Activated CD8-positive, alpha-beta memory T cell treated with anti-CD3 and anti-CD28 coated beads for 24 hours (primary cell): ENCODE measurements at regions not wholly inside any gene's neighbourhood (a gene's known extent, or its start where the extent isn't known, plus 50 kb on each side); places are given as distances from the start of the nearest gene placed in this dataset.

Experiments
- DNase-seq: peaks from one replicate; pipeline ENCODE4 v3.0.0-alpha.2; 2020

- peak; percentile 42 for DNase-seq
These were observed 245.1 kb upstream of the TLE3 start for GRCh38 chr15:70342554-70343548.

DNA sequence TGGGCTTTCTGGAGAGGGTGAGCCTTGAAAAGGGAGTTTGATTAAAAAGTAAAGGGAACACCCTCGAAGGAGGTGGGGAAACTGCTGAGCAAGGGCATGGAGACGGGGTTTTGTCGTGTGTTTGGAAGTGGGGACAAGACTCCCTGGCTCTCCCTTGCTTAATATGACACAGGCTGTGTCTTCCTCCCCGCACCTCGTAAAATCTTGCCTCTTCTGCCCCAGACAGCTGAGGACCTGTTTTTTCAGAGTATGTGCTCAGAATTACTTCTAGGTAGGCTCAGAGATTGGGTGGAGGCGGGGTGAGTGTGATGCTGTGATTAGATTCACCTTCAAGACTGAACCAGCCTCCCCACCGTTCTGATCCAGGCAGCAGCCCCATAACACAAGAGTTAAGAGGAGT is 244.4 kb upstream of the TLE3 start:
- no peak for DNase-seq

- peak; percentile 47 for DNase-seq
These were observed 243.8 kb upstream of the TLE3 start for GRCh38 chr15:70341566-70341965.

DNA sequence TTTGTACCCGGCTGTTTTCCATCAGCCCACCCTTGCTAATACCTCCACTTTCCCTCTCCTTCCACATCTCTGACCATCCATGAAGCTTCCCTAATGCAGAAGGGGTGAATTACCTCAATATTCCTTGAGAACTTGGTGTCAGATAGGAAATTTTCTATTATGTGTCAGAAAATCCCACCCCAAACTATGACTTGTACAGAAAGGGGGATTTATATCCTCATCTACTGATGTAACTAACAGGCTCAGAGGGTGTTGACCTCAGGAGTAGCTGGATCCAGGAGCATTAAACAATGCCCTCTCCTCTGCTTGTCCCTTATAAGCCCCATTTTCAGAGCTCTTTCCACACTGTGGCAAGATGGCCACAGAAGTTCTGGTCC is 242.8 kb upstream of the TLE3 start:
- DNase-seq, result no peak

GRCh38 chr15:70339571-70340493 is 242.1 kb upstream of the TLE3 start:
- peak; percentile 46 for DNase-seq

GRCh38 chr15:70337277-70338186 is 239.8 kb upstream of the TLE3 start:
- DNase-seq, result no peak

- no peak for DNase-seq
These were observed 238.8 kb upstream of the TLE3 start for GRCh38 chr15:70336425-70337009.

GRCh38 chr15:70334286-70334685 is 236.6 kb upstream of the TLE3 start:
- DNase-seq, result no peak

DNA sequence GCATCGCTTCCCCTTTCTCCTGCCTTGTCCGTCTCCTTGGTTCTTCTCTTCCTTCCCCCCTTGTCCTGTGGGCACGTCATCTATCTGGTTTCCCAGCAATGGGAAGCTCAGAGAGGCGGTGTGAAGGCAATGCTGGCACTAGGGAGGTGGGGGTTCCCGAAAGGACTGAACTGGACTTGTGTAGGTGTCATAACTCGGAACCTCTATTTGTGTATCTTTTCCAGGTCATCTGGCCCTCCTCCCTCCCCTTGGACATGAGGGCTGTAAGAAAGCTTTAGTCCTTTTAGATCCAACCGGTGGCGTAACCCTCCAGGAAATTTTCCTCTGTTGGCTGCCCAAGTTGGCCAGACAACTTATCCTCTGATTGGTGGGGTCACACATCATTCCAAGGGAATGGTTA is 231.5 kb upstream of the TLE3 start:
- DNase-seq, result peak; percentile 40

GRCh38 chr15:70328679-70329115 is 231.0 kb upstream of the TLE3 start:
- DNase-seq, result no peak

- peak; percentile 33 for DNase-seq
These were observed 230.3 kb upstream of the TLE3 start for GRCh38 chr15:70327856-70328678.

DNA sequence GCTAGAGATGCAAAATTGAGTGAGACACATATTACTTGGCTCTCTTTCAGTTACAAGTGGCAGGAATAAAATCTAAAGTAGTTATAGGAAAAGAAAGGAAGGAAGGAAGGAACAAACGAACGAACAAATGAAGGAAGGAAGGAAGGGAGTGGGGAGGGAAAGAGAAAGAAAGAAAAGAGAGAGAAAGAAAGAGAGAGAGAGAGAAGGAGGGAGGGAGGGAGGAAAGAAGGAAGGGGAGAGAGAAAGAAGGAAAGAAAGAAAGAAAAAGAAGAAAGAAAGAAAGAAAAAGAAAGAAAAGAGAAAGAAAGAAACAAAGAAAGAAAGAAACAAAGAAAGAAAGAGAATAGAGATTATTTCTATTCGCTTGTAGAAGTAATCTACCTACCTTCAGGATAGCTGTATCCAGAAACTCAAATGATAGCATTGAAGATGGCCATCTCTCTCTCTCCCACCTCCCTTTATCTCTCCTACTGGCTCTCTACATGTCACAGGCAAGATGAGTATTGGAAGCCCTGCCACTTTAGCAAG is 229.7 kb upstream of the TLE3 start:
- no peak for DNase-seq

- DNase-seq, result no peak
These were observed 226.6 kb upstream of the TLE3 start for GRCh38 chr15:70324001-70324974.

DNA sequence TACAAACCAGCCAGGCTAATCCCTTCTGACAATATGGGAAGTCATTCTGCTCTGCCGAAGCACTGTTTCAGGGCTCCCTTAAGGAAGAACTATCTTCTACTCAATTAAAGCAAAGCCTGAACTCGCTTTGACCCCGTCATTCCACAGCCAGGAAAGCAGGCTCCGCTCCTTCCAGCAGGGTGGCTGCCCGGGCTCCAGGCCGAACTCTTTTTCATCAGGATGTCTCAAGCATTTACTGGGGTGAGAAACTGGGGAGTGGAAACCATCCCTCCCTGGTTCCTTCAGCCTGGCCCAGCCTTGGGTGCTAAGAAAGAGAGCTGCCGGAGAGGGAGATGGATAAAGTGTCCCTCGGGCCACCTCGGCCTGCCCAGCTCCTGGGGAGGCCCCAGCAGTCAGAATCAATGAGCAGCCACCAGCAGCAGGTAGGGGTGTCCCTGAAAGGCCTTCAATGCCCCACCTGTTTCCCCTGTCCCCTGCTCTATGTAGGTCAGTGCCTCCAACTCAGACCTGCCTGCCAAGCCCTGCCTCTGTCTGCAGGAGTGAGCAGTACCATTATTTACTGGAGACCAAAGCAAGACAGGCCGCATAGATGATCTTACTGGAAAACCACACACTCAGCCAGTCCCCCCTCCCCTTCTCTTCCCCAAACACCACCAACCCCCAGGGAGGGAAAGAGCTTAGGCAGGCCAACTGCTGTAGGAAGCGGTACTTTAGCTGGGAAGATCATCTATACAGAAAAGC is 225.6 kb upstream of the TLE3 start:
- DNase-seq, result no peak

DNA sequence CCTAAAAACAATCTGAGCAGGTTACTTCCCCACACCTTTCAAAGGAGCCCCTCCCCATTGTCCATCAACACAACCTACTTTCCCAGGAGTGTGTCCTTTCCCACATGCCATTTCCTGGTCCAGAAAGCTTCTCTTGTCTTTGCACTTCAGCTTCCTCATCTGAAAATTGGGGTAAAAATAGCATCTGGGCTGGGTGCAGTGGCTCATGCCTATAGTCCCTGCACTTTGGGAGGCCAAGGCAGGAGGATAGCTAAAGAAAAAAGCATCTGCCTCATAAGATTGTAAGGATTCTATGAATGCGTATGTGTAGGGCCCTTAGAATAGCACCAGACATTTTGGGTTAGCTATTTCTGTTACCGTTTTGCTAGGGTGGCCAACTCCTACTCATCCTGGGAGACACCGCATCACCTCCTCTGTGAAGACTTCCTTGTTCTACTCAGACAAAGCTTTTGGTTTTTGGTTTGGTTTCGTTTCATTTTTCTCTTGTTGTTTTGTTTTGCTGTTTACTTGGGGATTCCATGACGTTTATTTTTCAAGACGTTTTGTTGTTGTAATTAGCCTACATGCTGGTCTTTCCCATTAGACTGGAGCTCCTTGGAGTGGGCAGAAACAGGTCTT is 224.4 kb upstream of the TLE3 start:
- no peak for DNase-seq

DNA sequence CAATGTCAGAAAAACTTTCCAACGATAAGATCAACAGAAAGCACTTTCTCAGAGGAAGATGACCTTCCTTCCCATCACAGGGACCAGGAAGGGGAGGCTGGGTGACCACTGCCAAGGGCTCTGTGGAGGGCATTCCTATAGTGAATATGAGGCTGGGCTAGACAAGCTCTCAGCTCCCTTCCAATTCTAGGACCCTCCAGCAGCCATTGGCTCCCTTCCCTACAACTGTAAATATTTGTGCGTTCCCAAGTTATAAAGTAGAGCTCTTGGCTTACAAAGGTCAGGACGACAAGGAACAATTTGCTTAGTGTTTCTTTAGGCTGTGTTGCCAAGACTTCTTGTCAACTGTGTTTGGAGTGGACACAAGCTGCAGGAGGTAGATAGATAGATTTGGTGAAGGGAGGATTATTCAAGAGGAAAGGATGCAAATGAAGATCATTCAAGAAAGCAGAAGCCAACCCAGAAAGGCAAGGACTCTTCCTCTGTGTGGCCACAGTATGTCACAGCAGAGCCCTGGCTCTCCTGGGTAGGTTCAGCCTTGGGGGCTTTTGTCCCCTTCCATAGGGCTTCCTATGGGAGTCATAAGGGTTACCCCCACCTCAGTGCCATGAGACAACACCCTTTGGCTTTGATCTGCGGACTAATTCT is 223.6 kb upstream of the TLE3 start:
- no peak for DNase-seq

GRCh38 chr15:70320482-70320881 is 222.8 kb upstream of the TLE3 start:
- DNase-seq, result no peak

DNA sequence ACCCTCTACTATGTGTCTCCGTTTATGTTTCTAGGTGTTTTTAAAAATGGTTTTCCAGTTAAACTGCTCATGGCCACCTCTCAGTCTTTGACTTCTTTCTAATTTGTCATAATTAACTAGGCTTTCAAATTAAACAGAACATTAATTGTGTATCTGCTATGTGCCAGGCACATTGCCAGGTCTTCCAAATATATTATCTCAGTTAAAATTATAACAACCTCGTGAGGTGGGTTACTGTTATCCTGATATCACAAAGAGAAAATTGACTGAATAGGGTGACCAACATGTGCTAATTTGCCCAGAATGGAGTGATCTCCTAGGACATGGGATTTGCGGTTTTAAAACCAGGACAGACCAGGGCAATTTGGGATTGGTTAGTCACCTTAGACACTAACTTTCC is 222.4 kb upstream of the TLE3 start:
- no peak for DNase-seq
